SK-N-SH (cell line): ENCODE measurements at regions not wholly inside any gene's neighbourhood (a gene's known extent, or its start where the extent isn't known, plus 50 kb on each side); places are given as distances from the start of the nearest gene placed in this dataset.

Experiments used
- CTCF ChIA-PET: fragments of 300-600, 350-600 bp; formaldehyde crosslinking; extraction: SDS; loops from one replicate; lab custom pipeline; 2021; lab: Yijun Ruan, JAX
- POLR2A ChIA-PET: fragments of 350-600 bp; sonication (Branson Sonifier 250); formaldehyde crosslinking; extraction: SDS; loops from one replicate; lab custom pipeline; 2020; ENCODE audit warnings: antibody characterized with exemption, inconsistent platforms; lab: Yijun Ruan, JAX
- DNase-seq: peaks from one replicate; pipeline ENCODE4 v3.0.0; 2012
- H2AFZ ChIP-seq: fragments of 200-600 bp; sonication (generic); 2 replicates; pipeline ENCODE4 v1.8.1; 2016; ENCODE audit warnings: antibody characterized with exemption, mild to moderate bottlenecking, low read depth
- H3F3A ChIP-seq: fragments of 200-600 bp; sonication (generic); replicated peaks from 2 replicates; pipeline ENCODE3; 2016; ENCODE audit warnings: antibody characterized with exemption, mild to moderate bottlenecking; ENCODE audit not compliant: insufficient read depth
- H3K27ac ChIP-seq, 2 experiments: fragments of 200-500 bp in 1 of 2; fragments of 200-600 bp in 1 of 2; sonication (Bioruptor generic) in 1 of 2; sonication (generic), shearing (Covaris generic) in 1 of 2; 2 replicates each; pipeline versions ENCODE4 v1.5.1 to v1.6.1; 2014 to 2016; ENCODE audit warnings: low read depth in 2 of 2, inconsistent platforms in 1 of 2, low read length in 1 of 2, mild to moderate bottlenecking in 1 of 2, mixed read lengths in 1 of 2
- H3K27me3 ChIP-seq: fragments of 200-600 bp; sonication (generic), shearing (Covaris generic); 2 replicates; pipeline ENCODE4 v1.6.1; 2016; ENCODE audit warnings: mixed run types; ENCODE audit not compliant: insufficient read depth
- H3K36me3 ChIP-seq, 2 experiments: fragments of 200-500 bp in 1 of 2; fragments of 200-600 bp in 1 of 2; sonication (Bioruptor generic) in 1 of 2; sonication (generic) in 1 of 2; replicated peaks in 1 of 2; 2 replicates each; pipeline versions ENCODE3 to v1.5.1; 2014 to 2016; ENCODE audit warnings: low read length in 1 of 2, mild to moderate bottlenecking in 1 of 2; ENCODE audit not compliant: insufficient read depth in 2 of 2, control insufficient read depth in 1 of 2
- H3K4me1 ChIP-seq, 2 experiments: fragments of 200-500 bp in 1 of 2; fragments of 200-600 bp in 1 of 2; sonication (Bioruptor generic) in 1 of 2; sonication (generic), shearing (Covaris generic) in 1 of 2; 2 replicates each; pipeline versions ENCODE4 v1.5.1 to v1.6.1; 2014 to 2016; ENCODE audit warnings: low read depth in 1 of 2, low read length in 1 of 2, mixed run types in 1 of 2; ENCODE audit not compliant: insufficient read depth in 2 of 2, control insufficient read depth in 1 of 2
- H3K4me2 ChIP-seq: fragments of 200-600 bp; sonication (generic), shearing (Covaris generic); 2 replicates; pipeline ENCODE4 v1.6.1; 2017; ENCODE audit warnings: mixed run types
- H3K4me3 ChIP-seq, 2 experiments: fragments of 200-500 bp in 1 of 2; fragments of 200-600 bp in 1 of 2; sonication (Bioruptor generic) in 1 of 2; sonication (generic), shearing (Covaris generic) in 1 of 2; 2 replicates each; pipeline versions ENCODE4 v1.5.1 to v1.8.1; 2014 to 2016; ENCODE audit warnings: low read depth in 2 of 2, inconsistent platforms in 1 of 2, low read length in 1 of 2, mild to moderate bottlenecking in 1 of 2, mixed read lengths in 1 of 2, moderate library complexity in 1 of 2
- H3K79me2 ChIP-seq: fragments of 200-600 bp; sonication (generic); 2 replicates; pipeline ENCODE4 v1.8.1; 2017; ENCODE audit warnings: mild to moderate bottlenecking; ENCODE audit not compliant: insufficient read depth
- H3K9ac ChIP-seq: fragments of 200-600 bp; sonication (generic); 2 replicates; pipeline ENCODE4 v1.6.1; 2017; ENCODE audit warnings: mixed run types
- H3K9me2 ChIP-seq: fragments of 200-600 bp; sonication (generic); 2 replicates; pipeline ENCODE4 v1.6.1; 2017; ENCODE audit warnings: mixed run types
- H3K9me3 ChIP-seq: fragments of 200-600 bp; sonication (generic); 2 replicates; pipeline ENCODE4 v1.6.1; 2017; ENCODE audit warnings: mixed run types, mild to moderate bottlenecking, moderate library complexity
- H4K20me1 ChIP-seq: fragments of 200-600 bp; sonication (generic); 2 replicates; pipeline ENCODE4 v1.6.1; 2017; ENCODE audit warnings: mild to moderate bottlenecking, mixed run types; ENCODE audit not compliant: insufficient read depth
- CHD2 ChIP-seq: fragments of 150-350 bp; IDR thresholded peaks from 2 replicates; pipeline ENCODE4 v1.6.1; 2018; ENCODE audit warnings: low read length; ENCODE audit not compliant: partially characterized antibody
- ELF1 ChIP-seq: IDR thresholded peaks from 2 replicates; pipeline ENCODE4 v1.4.0; 2012
- EZH2phosphoT487 ChIP-seq: fragments of 200-600 bp; sonication (generic); IDR thresholded peaks from 2 replicates; pipeline ENCODE4 v1.6.1; 2017; ENCODE audit warnings: low read depth, mixed run types, mild to moderate bottlenecking, antibody characterized with exemption, moderate library complexity, borderline replicate concordance
- FOSL2 ChIP-seq: IDR thresholded peaks from 2 replicates; pipeline ENCODE4 v1.4.0; 2012; ENCODE audit warnings: low read depth, mild to moderate bottlenecking, moderate library complexity, borderline replicate concordance
- FOXJ3 ChIP-seq: sonication (generic); formaldehyde crosslinking; IDR thresholded peaks from 2 replicates; pipeline ENCODE4 v1.5.1; 2020; ENCODE audit warnings: mild to moderate bottlenecking, missing genetic modification reagents
- FOXM1 ChIP-seq: IDR thresholded peaks from 2 replicates; pipeline ENCODE4 v1.4.0; 2012; ENCODE audit warnings: low read depth, mild to moderate bottlenecking
- GATA2 ChIP-seq: sonication (generic); formaldehyde crosslinking; IDR thresholded peaks from 2 replicates; pipeline ENCODE4 v1.5.0; 2020; ENCODE audit warnings: mild to moderate bottlenecking, missing genetic modification reagents
- MEF2A ChIP-seq: IDR thresholded peaks from 2 replicates; pipeline ENCODE4 v1.4.0; 2012; ENCODE audit warnings: low read depth, borderline replicate concordance
- MXI1 ChIP-seq: IDR thresholded peaks from 2 replicates; pipeline ENCODE4 v1.6.1; 2012; ENCODE audit warnings: mild to moderate bottlenecking, low read depth, low read length, improper control_type of control experiment
- NFIC ChIP-seq: IDR thresholded peaks from 2 replicates; pipeline ENCODE4 v1.4.0; 2012; ENCODE audit warnings: borderline replicate concordance
- NRF1 ChIP-seq: IDR thresholded peaks from 2 replicates; pipeline ENCODE4 v1.6.1; 2012; ENCODE audit warnings: low read depth, mild to moderate bottlenecking, low read length
- POLR2AphosphoS5 ChIP-seq: IDR thresholded peaks from 2 replicates; pipeline ENCODE4 v1.6.1; 2012; ENCODE audit warnings: low read depth, low read length
- RAD21 ChIP-seq: IDR thresholded peaks from 2 replicates; pipeline ENCODE4 v1.6.1; 2012; ENCODE audit warnings: mild to moderate bottlenecking, low read length
- RFX5 ChIP-seq: IDR thresholded peaks from 2 replicates; pipeline ENCODE4 v1.6.1; 2012; ENCODE audit warnings: mild to moderate bottlenecking, improper control_type of control experiment, low read length
- TEAD4 ChIP-seq: IDR thresholded peaks from 2 replicates; pipeline ENCODE4 v1.4.0; 2012; ENCODE audit warnings: mild to moderate bottlenecking, borderline replicate concordance; ENCODE audit not compliant: insufficient read depth
- YY1 ChIP-seq: IDR thresholded peaks from 2 replicates; pipeline ENCODE4 v1.4.0; 2012; ENCODE audit warnings: low read depth, mild to moderate bottlenecking
- WGBS: methylation state at CpG from one replicate; pipeline ENCODE4 v1.1.6; 2017; ENCODE audit warnings: low lambda C conversion rate; 5-methylcytosine and 5-hydroxymethylcytosine counted together
- TF ChIP-seq, protein P1 (sequence below): IDR thresholded peaks from 2 replicates; pipeline ENCODE4 v1.4.0; 2012; ENCODE audit warnings: low read depth, borderline replicate concordance
- TF ChIP-seq, protein P2 (sequence below): IDR thresholded peaks from 2 replicates; pipeline ENCODE4; 2012
- TF ChIP-seq, protein P3 (sequence below): IDR thresholded peaks from 2 replicates; pipeline ENCODE4 v1.6.1; 2012; ENCODE audit warnings: mild to moderate bottlenecking, low read depth, low read length, moderate library complexity
- TF ChIP-seq, protein P4 (sequence below): fragments of 150-350 bp; IDR thresholded peaks from 2 replicates; pipeline ENCODE4 v1.6.1; 2016; ENCODE audit warnings: mild to moderate bottlenecking, low read depth, low read length
- TF ChIP-seq, protein P5 (sequence below): fragments of 200-600 bp; sonication (generic); IDR thresholded peaks from 2 replicates; pipeline ENCODE4 v1.6.1; 2017; ENCODE audit warnings: antibody characterized with exemption, mild to moderate bottlenecking, moderate library complexity

DNA sequence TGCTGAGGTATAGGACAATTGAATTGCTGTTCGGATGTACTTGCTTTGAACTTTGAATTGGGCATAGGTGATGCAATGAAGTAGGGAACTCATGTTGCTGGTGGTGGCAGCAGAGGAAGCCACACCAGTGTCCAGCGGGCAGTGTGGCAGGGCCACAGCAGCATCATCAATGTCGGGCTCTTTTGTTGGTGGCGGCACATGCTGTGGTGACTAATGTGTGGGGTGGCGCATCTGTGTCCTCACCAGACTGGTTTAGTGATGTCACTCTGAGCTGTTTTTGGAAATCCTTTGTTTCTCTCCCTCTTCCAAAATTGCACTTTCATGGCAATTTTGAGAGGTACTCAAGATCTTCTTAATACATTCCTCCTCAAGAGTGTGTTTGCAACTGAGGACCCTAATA is 187.6 kb downstream of the ETNK1 start (continued):
- TF ChIP-seq, protein P1, sequence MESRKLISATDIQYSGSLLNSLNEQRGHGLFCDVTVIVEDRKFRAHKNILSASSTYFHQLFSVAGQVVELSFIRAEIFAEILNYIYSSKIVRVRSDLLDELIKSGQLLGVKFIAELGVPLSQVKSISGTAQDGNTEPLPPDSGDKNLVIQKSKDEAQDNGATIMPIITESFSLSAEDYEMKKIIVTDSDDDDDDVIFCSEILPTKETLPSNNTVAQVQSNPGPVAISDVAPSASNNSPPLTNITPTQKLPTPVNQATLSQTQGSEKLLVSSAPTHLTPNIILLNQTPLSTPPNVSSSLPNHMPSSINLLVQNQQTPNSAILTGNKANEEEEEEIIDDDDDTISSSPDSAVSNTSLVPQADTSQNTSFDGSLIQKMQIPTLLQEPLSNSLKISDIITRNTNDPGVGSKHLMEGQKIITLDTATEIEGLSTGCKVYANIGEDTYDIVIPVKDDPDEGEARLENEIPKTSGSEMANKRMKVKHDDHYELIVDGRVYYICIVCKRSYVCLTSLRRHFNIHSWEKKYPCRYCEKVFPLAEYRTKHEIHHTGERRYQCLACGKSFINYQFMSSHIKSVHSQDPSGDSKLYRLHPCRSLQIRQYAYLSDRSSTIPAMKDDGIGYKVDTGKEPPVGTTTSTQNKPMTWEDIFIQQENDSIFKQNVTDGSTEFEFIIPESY, result no peak
- TF ChIP-seq, protein P2, sequence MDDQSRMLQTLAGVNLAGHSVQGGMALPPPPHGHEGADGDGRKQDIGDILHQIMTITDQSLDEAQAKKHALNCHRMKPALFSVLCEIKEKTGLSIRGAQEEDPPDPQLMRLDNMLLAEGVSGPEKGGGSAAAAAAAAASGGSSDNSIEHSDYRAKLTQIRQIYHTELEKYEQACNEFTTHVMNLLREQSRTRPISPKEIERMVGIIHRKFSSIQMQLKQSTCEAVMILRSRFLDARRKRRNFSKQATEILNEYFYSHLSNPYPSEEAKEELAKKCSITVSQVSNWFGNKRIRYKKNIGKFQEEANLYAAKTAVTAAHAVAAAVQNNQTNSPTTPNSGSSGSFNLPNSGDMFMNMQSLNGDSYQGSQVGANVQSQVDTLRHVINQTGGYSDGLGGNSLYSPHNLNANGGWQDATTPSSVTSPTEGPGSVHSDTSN, result no peak

DNA sequence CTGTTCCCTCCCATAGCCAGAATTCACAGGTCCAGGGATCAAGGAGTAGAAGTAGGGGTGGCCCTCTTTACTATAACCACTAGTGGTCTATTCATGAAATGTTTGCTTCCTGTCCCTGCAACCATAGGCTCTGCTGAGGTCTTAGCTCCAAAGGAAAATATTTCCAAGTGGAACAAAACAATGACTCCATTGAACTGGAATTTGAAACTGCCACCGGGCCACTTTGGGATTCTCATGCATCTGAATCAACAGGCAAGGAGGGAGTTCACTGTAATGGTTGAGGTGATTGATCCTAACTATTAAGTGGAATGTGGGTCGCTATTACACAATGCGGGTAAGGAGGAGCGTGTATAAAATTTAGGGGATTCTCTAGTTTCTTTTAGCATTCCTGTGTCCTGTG is 197.0 kb downstream of the ETNK1 start:
- CTCF ChIA-PET, result interaction anchor here (0.8 to 1.3 kb wide), 2 partner anchors 10 to 34 kb away, joined by 3 to 6 read pairs; no protein-coding TSS in a partner anchor
- Histone ChIP-seq H3K79me2 (no peaks in the 10 kb centered on the region), H4K20me1 (no peaks in the 10 kb centered on the region), H3F3A (no peaks in the 10 kb centered on the region), H3K4me2 (no peak overlapping the region), H3K27ac (no peak overlapping the region), H2AFZ (no peak overlapping the region), H3K9ac (no peak overlapping the region), H3K9me2 (no peaks in the 10 kb centered on the region), H3K4me3 (no peak overlapping the region), H3K36me3 (no peaks in the 10 kb centered on the region), H3K9me3 (no peaks in the 10 kb centered on the region), H3K4me1 (no peaks in the 10 kb centered on the region), H3K27me3 (no peaks in the 10 kb centered on the region)
- POLR2A ChIA-PET, result no interaction called here
- no peak for DNase-seq
- TF ChIP-seq FOSL2, result no peak
- no peak for TF ChIP-seq FOXM1
- TF ChIP-seq POLR2AphosphoS5, result no peak
- TF ChIP-seq, protein P3, sequence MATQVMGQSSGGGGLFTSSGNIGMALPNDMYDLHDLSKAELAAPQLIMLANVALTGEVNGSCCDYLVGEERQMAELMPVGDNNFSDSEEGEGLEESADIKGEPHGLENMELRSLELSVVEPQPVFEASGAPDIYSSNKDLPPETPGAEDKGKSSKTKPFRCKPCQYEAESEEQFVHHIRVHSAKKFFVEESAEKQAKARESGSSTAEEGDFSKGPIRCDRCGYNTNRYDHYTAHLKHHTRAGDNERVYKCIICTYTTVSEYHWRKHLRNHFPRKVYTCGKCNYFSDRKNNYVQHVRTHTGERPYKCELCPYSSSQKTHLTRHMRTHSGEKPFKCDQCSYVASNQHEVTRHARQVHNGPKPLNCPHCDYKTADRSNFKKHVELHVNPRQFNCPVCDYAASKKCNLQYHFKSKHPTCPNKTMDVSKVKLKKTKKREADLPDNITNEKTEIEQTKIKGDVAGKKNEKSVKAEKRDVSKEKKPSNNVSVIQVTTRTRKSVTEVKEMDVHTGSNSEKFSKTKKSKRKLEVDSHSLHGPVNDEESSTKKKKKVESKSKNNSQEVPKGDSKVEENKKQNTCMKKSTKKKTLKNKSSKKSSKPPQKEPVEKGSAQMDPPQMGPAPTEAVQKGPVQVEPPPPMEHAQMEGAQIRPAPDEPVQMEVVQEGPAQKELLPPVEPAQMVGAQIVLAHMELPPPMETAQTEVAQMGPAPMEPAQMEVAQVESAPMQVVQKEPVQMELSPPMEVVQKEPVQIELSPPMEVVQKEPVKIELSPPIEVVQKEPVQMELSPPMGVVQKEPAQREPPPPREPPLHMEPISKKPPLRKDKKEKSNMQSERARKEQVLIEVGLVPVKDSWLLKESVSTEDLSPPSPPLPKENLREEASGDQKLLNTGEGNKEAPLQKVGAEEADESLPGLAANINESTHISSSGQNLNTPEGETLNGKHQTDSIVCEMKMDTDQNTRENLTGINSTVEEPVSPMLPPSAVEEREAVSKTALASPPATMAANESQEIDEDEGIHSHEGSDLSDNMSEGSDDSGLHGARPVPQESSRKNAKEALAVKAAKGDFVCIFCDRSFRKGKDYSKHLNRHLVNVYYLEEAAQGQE, result no peak
- TF ChIP-seq FOXJ3, result no peak
- TF ChIP-seq MXI1, result no peak
- TF ChIP-seq MEF2A, result no peak
- TF ChIP-seq YY1, result no peak
- TF ChIP-seq CHD2, result no peak
- TF ChIP-seq, protein P1, result no peak
- no peak for TF ChIP-seq TEAD4
- no peak for TF ChIP-seq RFX5
- no peak for TF ChIP-seq EZH2phosphoT487
- TF ChIP-seq ELF1, result no peak
- no peak for TF ChIP-seq NRF1
- no peak for TF ChIP-seq GATA2
- TF ChIP-seq, protein P4, sequence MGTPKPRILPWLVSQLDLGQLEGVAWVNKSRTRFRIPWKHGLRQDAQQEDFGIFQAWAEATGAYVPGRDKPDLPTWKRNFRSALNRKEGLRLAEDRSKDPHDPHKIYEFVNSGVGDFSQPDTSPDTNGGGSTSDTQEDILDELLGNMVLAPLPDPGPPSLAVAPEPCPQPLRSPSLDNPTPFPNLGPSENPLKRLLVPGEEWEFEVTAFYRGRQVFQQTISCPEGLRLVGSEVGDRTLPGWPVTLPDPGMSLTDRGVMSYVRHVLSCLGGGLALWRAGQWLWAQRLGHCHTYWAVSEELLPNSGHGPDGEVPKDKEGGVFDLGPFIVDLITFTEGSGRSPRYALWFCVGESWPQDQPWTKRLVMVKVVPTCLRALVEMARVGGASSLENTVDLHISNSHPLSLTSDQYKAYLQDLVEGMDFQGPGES, result no peak
- no peak for TF ChIP-seq NFIC
- no peak for TF ChIP-seq RAD21
- TF ChIP-seq, protein P5, sequence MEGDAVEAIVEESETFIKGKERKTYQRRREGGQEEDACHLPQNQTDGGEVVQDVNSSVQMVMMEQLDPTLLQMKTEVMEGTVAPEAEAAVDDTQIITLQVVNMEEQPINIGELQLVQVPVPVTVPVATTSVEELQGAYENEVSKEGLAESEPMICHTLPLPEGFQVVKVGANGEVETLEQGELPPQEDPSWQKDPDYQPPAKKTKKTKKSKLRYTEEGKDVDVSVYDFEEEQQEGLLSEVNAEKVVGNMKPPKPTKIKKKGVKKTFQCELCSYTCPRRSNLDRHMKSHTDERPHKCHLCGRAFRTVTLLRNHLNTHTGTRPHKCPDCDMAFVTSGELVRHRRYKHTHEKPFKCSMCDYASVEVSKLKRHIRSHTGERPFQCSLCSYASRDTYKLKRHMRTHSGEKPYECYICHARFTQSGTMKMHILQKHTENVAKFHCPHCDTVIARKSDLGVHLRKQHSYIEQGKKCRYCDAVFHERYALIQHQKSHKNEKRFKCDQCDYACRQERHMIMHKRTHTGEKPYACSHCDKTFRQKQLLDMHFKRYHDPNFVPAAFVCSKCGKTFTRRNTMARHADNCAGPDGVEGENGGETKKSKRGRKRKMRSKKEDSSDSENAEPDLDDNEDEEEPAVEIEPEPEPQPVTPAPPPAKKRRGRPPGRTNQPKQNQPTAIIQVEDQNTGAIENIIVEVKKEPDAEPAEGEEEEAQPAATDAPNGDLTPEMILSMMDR, result no peak
- 83% methylated on average over 4 of the region's 4 CpGs for WGBS
